ENCODE measurements at regions not wholly inside any gene's neighbourhood (a gene's known extent, or its start where the extent isn't known, plus 50 kb on each side); places are given as distances from the start of the nearest gene placed in this dataset.

DNA sequence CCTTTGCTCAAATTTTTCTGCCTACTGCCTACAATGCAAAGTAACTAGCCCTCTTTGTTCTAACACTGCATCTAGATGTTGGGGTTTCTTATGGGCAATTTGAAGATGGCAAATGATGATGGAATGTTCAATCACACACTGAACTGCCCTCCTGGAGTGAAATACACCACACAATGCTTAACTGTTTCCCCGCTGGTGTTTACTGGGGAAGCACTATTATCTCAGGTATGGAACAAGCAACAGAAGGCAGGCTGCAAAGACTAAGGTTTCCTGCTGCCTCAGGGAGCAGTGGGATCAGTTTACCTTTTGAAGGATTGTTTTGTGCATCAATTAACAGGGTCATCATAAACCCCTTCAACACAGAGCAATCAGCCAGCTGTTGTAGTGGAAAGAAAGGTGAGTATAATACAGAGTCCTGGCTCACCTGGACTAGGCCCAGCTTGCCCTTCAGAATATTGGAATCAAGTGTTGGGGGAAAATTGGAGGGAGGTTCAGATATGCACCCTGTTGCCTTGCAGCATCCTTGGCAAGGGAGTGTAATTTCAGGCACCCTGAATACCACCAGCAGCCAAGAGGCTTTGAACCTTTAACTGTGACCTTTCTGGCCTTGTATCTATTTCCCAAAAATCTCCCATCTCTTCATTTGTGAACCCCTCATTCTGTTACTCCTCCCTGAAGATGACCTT is 105.4 kb upstream of the CDH11 start:
- no peak overlapping the region for H3K4me2 ChIP-seq (ENCODE audit: low read length)
- H3K4me1 ChIP-seq (ENCODE audit: insufficient read depth, low read length): no peaks in the 10 kb centered on the region
- FAIRE-seq: no peak
- H4K20me1 ChIP-seq (ENCODE audit: insufficient read depth, low read length): no peaks in the 10 kb centered on the region
- no peak overlapping the region for H3K9ac ChIP-seq (ENCODE audit: low read length)
- H3K9me3 Mint-ChIP-seq (ENCODE audit: unreplicated experiment): no peaks in the 10 kb centered on the region
- H2AFZ ChIP-seq (ENCODE audit: low read depth, low read length): no peak overlapping the region
- TF ChIP-seq, protein P1, sequence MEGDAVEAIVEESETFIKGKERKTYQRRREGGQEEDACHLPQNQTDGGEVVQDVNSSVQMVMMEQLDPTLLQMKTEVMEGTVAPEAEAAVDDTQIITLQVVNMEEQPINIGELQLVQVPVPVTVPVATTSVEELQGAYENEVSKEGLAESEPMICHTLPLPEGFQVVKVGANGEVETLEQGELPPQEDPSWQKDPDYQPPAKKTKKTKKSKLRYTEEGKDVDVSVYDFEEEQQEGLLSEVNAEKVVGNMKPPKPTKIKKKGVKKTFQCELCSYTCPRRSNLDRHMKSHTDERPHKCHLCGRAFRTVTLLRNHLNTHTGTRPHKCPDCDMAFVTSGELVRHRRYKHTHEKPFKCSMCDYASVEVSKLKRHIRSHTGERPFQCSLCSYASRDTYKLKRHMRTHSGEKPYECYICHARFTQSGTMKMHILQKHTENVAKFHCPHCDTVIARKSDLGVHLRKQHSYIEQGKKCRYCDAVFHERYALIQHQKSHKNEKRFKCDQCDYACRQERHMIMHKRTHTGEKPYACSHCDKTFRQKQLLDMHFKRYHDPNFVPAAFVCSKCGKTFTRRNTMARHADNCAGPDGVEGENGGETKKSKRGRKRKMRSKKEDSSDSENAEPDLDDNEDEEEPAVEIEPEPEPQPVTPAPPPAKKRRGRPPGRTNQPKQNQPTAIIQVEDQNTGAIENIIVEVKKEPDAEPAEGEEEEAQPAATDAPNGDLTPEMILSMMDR (IDR thresholded peaks at IDR 0.05; ENCODE audit: insufficient read depth, low read depth, low read length): no peak
- no peak for TF ChIP-seq EZH2 (IDR thresholded peaks at IDR 0.05; ENCODE audit: insufficient read depth, low read length)
- H3K4me3 ChIP-seq (ENCODE audit: insufficient read depth, low read depth, low read length): no peak overlapping the region
- H3K27ac ChIP-seq (ENCODE audit: low read depth, low read length): no peak overlapping the region
- no peak overlapping the region for H3K27ac Mint-ChIP-seq (ENCODE audit: unreplicated experiment)
- H3K4me1 Mint-ChIP-seq (ENCODE audit: low read depth, unreplicated experiment): peaks cover 10% of the 10 kb centered on the region
- H3K27me3 ChIP-seq (ENCODE audit: insufficient read depth, low read length): no peaks in the 10 kb centered on the region
- H3K27me3 Mint-ChIP-seq (ENCODE audit: low read depth, unreplicated experiment): peaks cover 18% of the 10 kb centered on the region
- H3K79me2 ChIP-seq (ENCODE audit: insufficient read depth, low read length): no peaks in the 10 kb centered on the region
- no peaks in the 10 kb centered on the region for H3K9me3 ChIP-seq (ENCODE audit: insufficient read depth, low read depth, low read length)
- H3K36me3 ChIP-seq (ENCODE audit: insufficient read depth, low read length): no peaks in the 10 kb centered on the region
- no peaks in the 10 kb centered on the region for H3K36me3 Mint-ChIP-seq (ENCODE audit: low read depth, unreplicated experiment)
- no peak overlapping the region for H3K4me3 Mint-ChIP-seq (ENCODE audit: unreplicated experiment)
- DNase-seq (ENCODE audit: low read depth): no peak

DNA sequence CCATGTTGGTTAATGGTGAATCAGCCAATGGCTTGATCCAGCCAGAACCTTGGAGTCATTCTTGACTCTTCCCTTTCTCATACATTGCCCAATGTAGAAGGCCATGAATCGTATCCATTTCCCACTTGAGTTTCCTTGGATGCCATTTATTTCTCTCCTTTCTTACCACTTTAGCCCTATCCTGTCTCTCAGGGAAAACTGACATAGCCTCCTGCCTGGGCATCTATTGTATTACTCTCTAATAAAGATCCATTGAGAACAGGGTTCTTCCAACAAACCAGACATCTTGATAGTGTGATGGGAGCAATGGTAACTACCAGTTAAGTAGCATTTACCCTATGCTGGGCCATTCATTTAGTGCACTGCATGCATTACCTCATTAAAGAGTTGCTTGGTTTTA is 104.2 kb upstream of the CDH11 start:
- Histone ChIP-seq H3K9ac (ENCODE audit: low read length) (no peak overlapping the region), H3K79me2 (ENCODE audit: insufficient read depth, low read length) (no peaks in the 10 kb centered on the region), H3K27ac (ENCODE audit: low read depth, low read length) (no peak overlapping the region), H3K4me3 (ENCODE audit: insufficient read depth, low read depth, low read length) (no peak overlapping the region), H3K36me3 (ENCODE audit: insufficient read depth, low read length) (no peaks in the 10 kb centered on the region), H3K27me3 (ENCODE audit: insufficient read depth, low read length) (no peaks in the 10 kb centered on the region), H3K4me1 (ENCODE audit: insufficient read depth, low read length) (no peaks in the 10 kb centered on the region), H3K9me3 (ENCODE audit: insufficient read depth, low read depth, low read length) (no peaks in the 10 kb centered on the region), H2AFZ (ENCODE audit: low read depth, low read length) (no peak overlapping the region), H4K20me1 (ENCODE audit: insufficient read depth, low read length) (no peaks in the 10 kb centered on the region), H3K4me2 (ENCODE audit: low read length) (no peak overlapping the region)
- Mint-ChIP-seq H3K36me3 (ENCODE audit: low read depth, unreplicated experiment) (no peaks in the 10 kb centered on the region), H3K4me3 (ENCODE audit: unreplicated experiment) (no peak overlapping the region), H3K27me3 (ENCODE audit: low read depth, unreplicated experiment) (peaks cover 10% of the 10 kb centered on the region), H3K9me3 (ENCODE audit: unreplicated experiment) (no peaks in the 10 kb centered on the region), H3K27ac (ENCODE audit: unreplicated experiment) (no peak overlapping the region), H3K4me1 (ENCODE audit: low read depth, unreplicated experiment) (peaks cover 10% of the 10 kb centered on the region)
- TF ChIP-seq EZH2 (IDR thresholded peaks at IDR 0.05; ENCODE audit: insufficient read depth, low read length): no peak
- TF ChIP-seq, protein P1 (IDR thresholded peaks at IDR 0.05; ENCODE audit: insufficient read depth, low read depth, low read length): no peak
- no peak for FAIRE-seq
- no peak for DNase-seq (ENCODE audit: low read depth)

DNA sequence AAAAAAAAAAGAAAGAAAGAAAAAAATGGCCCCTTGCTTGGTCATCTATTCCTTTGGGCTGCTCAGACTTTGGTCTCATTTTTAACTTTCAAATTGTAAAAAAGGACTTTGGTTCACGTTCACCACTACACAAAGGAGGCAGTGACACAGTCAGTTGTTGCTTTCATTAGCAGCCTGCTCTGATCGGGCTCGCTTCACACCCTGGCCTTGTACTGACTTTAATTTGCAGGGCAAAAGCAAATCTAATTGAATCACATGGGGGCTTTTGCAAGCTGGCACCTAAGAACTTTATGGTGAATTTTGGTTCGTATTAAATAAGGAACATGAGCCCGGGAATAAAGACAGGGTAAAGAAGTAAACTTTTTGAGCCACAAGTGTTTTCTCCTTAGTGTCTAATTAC is 103.6 kb upstream of the CDH11 start:
- no peak for FAIRE-seq
- H3K4me2 ChIP-seq (ENCODE audit: low read length): no peak overlapping the region
- Mint-ChIP-seq H3K4me3 (ENCODE audit: unreplicated experiment) (no peak overlapping the region), H3K9me3 (ENCODE audit: unreplicated experiment) (no peaks in the 10 kb centered on the region), H3K27me3 (ENCODE audit: low read depth, unreplicated experiment) (peaks cover 10% of the 10 kb centered on the region), H3K27ac (ENCODE audit: unreplicated experiment) (no peak overlapping the region), H3K36me3 (ENCODE audit: low read depth, unreplicated experiment) (no peaks in the 10 kb centered on the region), H3K4me1 (ENCODE audit: low read depth, unreplicated experiment) (peaks cover 10% of the 10 kb centered on the region)
- no peak for DNase-seq (ENCODE audit: low read depth)
- no peaks in the 10 kb centered on the region for H4K20me1 ChIP-seq (ENCODE audit: insufficient read depth, low read length)
- H3K27me3 ChIP-seq (ENCODE audit: insufficient read depth, low read length): no peaks in the 10 kb centered on the region
- H3K4me1 ChIP-seq (ENCODE audit: insufficient read depth, low read length): no peaks in the 10 kb centered on the region
- no peaks in the 10 kb centered on the region for H3K36me3 ChIP-seq (ENCODE audit: insufficient read depth, low read length)
- H2AFZ ChIP-seq (ENCODE audit: low read depth, low read length): no peak overlapping the region
- H3K9ac ChIP-seq (ENCODE audit: low read length): no peak overlapping the region
- no peak for TF ChIP-seq EZH2 (IDR thresholded peaks at IDR 0.05; ENCODE audit: insufficient read depth, low read length)
- TF ChIP-seq, protein P1 (IDR thresholded peaks at IDR 0.05; ENCODE audit: insufficient read depth, low read depth, low read length): no peak
- H3K79me2 ChIP-seq (ENCODE audit: insufficient read depth, low read length): no peaks in the 10 kb centered on the region
- no peaks in the 10 kb centered on the region for H3K9me3 ChIP-seq (ENCODE audit: insufficient read depth, low read depth, low read length)
- no peak overlapping the region for H3K27ac ChIP-seq (ENCODE audit: low read depth, low read length)
- no peak overlapping the region for H3K4me3 ChIP-seq (ENCODE audit: insufficient read depth, low read depth, low read length)
